ENCODE measurements at regions not wholly inside any gene's neighbourhood (a gene's known extent, or its start where the extent isn't known, plus 50 kb on each side); places are given as distances from the start of the nearest gene placed in this dataset.

GRCh38 chr4:60938181-60938580 is 261.9 kb upstream of the ADGRL3 start:
- Histone ChIP-seq H3K36me3 (ENCODE audit: insufficient read depth, low read length, poor library complexity, severe bottlenecking) (no peaks in the 10 kb centered on the region), H3K4me1 (ENCODE audit: insufficient read depth, low read length, poor library complexity, severe bottlenecking) (no peaks in the 10 kb centered on the region), H3K4me3 (ENCODE audit: low read depth, low read length, poor library complexity, severe bottlenecking) (no peak overlapping the region), H3K27ac (ENCODE audit: low read depth, low read length, poor library complexity, severe bottlenecking) (no peak overlapping the region), H3K27me3 (replicated peaks; ENCODE audit: insufficient read depth, low read depth, low read length, poor library complexity) (no peaks in the 10 kb centered on the region), H3K9me3 (ENCODE audit: low read depth, low read length, poor library complexity, severe bottlenecking) (no peaks in the 10 kb centered on the region)
- ChIA-PET POLR2A (ENCODE audit: low non-redundant PET) (no interaction called here), CTCF (no interaction called here)
- BruUV-seq (replicated peaks) = no TSS peak
- intact Hi-C loops (cut with micrococcal nuclease; ENCODE audit: unreplicated experiment) = no loop called here
- DNase-seq (ENCODE audit: low spot score) = no peak
- TF ChIP-seq EZH2 (IDR thresholded peaks at IDR 0.05; ENCODE audit: borderline replicate concordance, low read depth, low read length, poor library complexity, severe bottlenecking) (no peak), CTCF (conservative IDR thresholded peaks at IDR 0.05; ENCODE audit: low read depth, low read length) (no peak)

- H3K36me3 ChIP-seq (ENCODE audit: insufficient read depth, low read length, poor library complexity, severe bottlenecking) = no peaks in the 10 kb centered on the region
- BruUV-seq (replicated peaks) = no TSS peak
- no peak overlapping the region for H3K27ac ChIP-seq (ENCODE audit: low read depth, low read length, poor library complexity, severe bottlenecking)
- TF ChIP-seq CTCF (conservative IDR thresholded peaks at IDR 0.05; ENCODE audit: low read depth, low read length) = no peak
- no peak for TF ChIP-seq EZH2 (IDR thresholded peaks at IDR 0.05; ENCODE audit: borderline replicate concordance, low read depth, low read length, poor library complexity, severe bottlenecking)
- no peaks in the 10 kb centered on the region for H3K9me3 ChIP-seq (ENCODE audit: low read depth, low read length, poor library complexity, severe bottlenecking)
- intact Hi-C loops (cut with micrococcal nuclease; ENCODE audit: unreplicated experiment) = no loop called here
- ChIA-PET CTCF (no interaction called here), POLR2A (ENCODE audit: low non-redundant PET) (no interaction called here)
- H3K4me1 ChIP-seq (ENCODE audit: insufficient read depth, low read length, poor library complexity, severe bottlenecking) = no peaks in the 10 kb centered on the region
- no peak overlapping the region for H3K4me3 ChIP-seq (ENCODE audit: low read depth, low read length, poor library complexity, severe bottlenecking)
- no peak for DNase-seq (ENCODE audit: low spot score)
- no peaks in the 10 kb centered on the region for H3K27me3 ChIP-seq (replicated peaks; ENCODE audit: insufficient read depth, low read depth, low read length, poor library complexity)
Measured at GRCh38 chr4:60938621-60939020, 261.5 kb upstream of the ADGRL3 start.

- TF ChIP-seq EZH2 (IDR thresholded peaks at IDR 0.05; ENCODE audit: borderline replicate concordance, low read depth, low read length, poor library complexity, severe bottlenecking) (no peak), CTCF (conservative IDR thresholded peaks at IDR 0.05; ENCODE audit: low read depth, low read length) (no peak)
- ChIA-PET CTCF (no interaction called here), POLR2A (ENCODE audit: low non-redundant PET) (no interaction called here)
- Histone ChIP-seq H3K4me3 (ENCODE audit: low read depth, low read length, poor library complexity, severe bottlenecking) (no peak overlapping the region), H3K27ac (ENCODE audit: low read depth, low read length, poor library complexity, severe bottlenecking) (no peak overlapping the region), H3K27me3 (replicated peaks; ENCODE audit: insufficient read depth, low read depth, low read length, poor library complexity) (no peaks in the 10 kb centered on the region), H3K36me3 (ENCODE audit: insufficient read depth, low read length, poor library complexity, severe bottlenecking) (no peaks in the 10 kb centered on the region), H3K9me3 (ENCODE audit: low read depth, low read length, poor library complexity, severe bottlenecking) (no peaks in the 10 kb centered on the region), H3K4me1 (ENCODE audit: insufficient read depth, low read length, poor library complexity, severe bottlenecking) (no peaks in the 10 kb centered on the region)
- DNase-seq (ENCODE audit: low spot score) = no peak
- no TSS peak for BruUV-seq (replicated peaks)
- intact Hi-C loops (cut with micrococcal nuclease; ENCODE audit: unreplicated experiment) = no loop called here
Measured at GRCh38 chr4:60944060-60944459, 256.1 kb upstream of the ADGRL3 start.
